Natural killer cell (primary cell): ENCODE measurements at regions not wholly inside any gene's neighbourhood (a gene's known extent, or its start where the extent isn't known, plus 50 kb on each side); places are given as distances from the start of the nearest gene placed in this dataset.

Experiments
- ATAC-seq, 3 donors: fragments of 150-1000 bp in 2 of 3; fragments of 200-7000 bp in 1 of 3; cut with Tn5 transposase; 1 replicate in 1 of 3; 2 replicates in 2 of 3; pipeline ENCODE4 v1.10.0; 2021; ENCODE audit warnings: mild to moderate bottlenecking in 2 of 3, moderate library complexity in 2 of 3
- DNase-seq, 2 donors: peaks; one replicate each; pipeline versions ENCODE4 v3.0.0 to v3.0.0-alpha.2; 2013 to 2021; ENCODE audit warnings: mixed read lengths in 1 of 2
- H3K27ac ChIP-seq: one replicate; pipeline ENCODE4 v1.5.1; 2013; ENCODE audit warnings: mild to moderate bottlenecking, low read length
- H3K27me3 ChIP-seq: one replicate; pipeline ENCODE4 v1.6.1; 2013; ENCODE audit warnings: low read length; ENCODE audit not compliant: control insufficient read depth, insufficient read depth
- H3K36me3 ChIP-seq: one replicate; pipeline ENCODE4 v1.6.1; 2013; ENCODE audit warnings: low read length; ENCODE audit not compliant: control insufficient read depth, insufficient read depth
- H3K4me1 ChIP-seq: one replicate; pipeline ENCODE4 v1.6.1; 2013; ENCODE audit warnings: low read length; ENCODE audit not compliant: control insufficient read depth, insufficient read depth
- H3K4me3 ChIP-seq: one replicate; pipeline ENCODE4 v1.5.1; 2013; ENCODE audit warnings: low read length
- H3K9me3 ChIP-seq: one replicate; pipeline ENCODE4 v1.6.1; 2013; ENCODE audit warnings: low read length; ENCODE audit not compliant: control insufficient read depth, insufficient read depth
- H3K27ac Mint-ChIP-seq, 2 donors: one replicate each; pipeline ENCODE4 v1.8.0; 2022; ENCODE audit warnings: mild to moderate bottlenecking in 2 of 2, mixed read lengths in 2 of 2, moderate library complexity in 1 of 2
- H3K27me3 Mint-ChIP-seq, 2 donors: one replicate each; pipeline ENCODE4 v1.8.0; 2022; ENCODE audit warnings: low read depth in 2 of 2, mixed read lengths in 2 of 2
- H3K36me3 Mint-ChIP-seq: one replicate; pipeline ENCODE4 v1.8.0; 2022; ENCODE audit warnings: mixed read lengths
- H3K4me1 Mint-ChIP-seq, 2 donors: one replicate each; pipeline ENCODE4 v1.8.0; 2022; ENCODE audit warnings: mixed read lengths in 2 of 2
- H3K4me3 Mint-ChIP-seq: one replicate; pipeline ENCODE4 v1.8.0; 2022; ENCODE audit warnings: mild to moderate bottlenecking, moderate library complexity, mixed read lengths
- H3K9me3 Mint-ChIP-seq, 2 donors: one replicate each; pipeline ENCODE4 v1.8.0; 2022; ENCODE audit warnings: mixed read lengths in 2 of 2
- WGBS: methylation state at CpG from one replicate; pipeline ENCODE4 v1.1.7; 2013; ENCODE audit warnings: missing lambda C conversion rate; ENCODE audit not compliant: insufficient coverage; 5-methylcytosine and 5-hydroxymethylcytosine counted together
- intact Hi-C: fragments of 100-400 bp; cut with micrococcal nuclease; formaldehyde crosslinking; loops from one replicate; pipeline ENCODE4 v1.14.2; 2022
- TF ChIP-seq, protein P1 (sequence below): fragments of 200-600 bp; IDR thresholded peaks from one replicate; pipeline ENCODE4 v1.8.0; 2022; ENCODE audit warnings: antibody characterized with exemption

GRCh38 chr9:2313512-2313911 is 298.4 kb downstream of the SMARCA2 start:
- Mint-ChIP-seq H3K27me3 (peaks cover 0 to 3% of the 10 kb centered on the region in 2 donors), H3K4me3 (no peak overlapping the region), H3K36me3 (peaks cover 17% of the 10 kb centered on the region), H3K27ac (no peak overlapping the region), H3K4me1 (no peaks in the 10 kb centered on the region), H3K9me3 (peaks cover 9 to 30% of the 10 kb centered on the region in 2 donors)
- no peaks in the 10 kb centered on the region for H3K27me3 ChIP-seq
- H3K4me1 ChIP-seq: no peaks in the 10 kb centered on the region
- no peaks in the 10 kb centered on the region for H3K36me3 ChIP-seq
- no peak for DNase-seq
- peaks cover 11% of the 10 kb centered on the region for H3K9me3 ChIP-seq
- TF ChIP-seq, protein P1, sequence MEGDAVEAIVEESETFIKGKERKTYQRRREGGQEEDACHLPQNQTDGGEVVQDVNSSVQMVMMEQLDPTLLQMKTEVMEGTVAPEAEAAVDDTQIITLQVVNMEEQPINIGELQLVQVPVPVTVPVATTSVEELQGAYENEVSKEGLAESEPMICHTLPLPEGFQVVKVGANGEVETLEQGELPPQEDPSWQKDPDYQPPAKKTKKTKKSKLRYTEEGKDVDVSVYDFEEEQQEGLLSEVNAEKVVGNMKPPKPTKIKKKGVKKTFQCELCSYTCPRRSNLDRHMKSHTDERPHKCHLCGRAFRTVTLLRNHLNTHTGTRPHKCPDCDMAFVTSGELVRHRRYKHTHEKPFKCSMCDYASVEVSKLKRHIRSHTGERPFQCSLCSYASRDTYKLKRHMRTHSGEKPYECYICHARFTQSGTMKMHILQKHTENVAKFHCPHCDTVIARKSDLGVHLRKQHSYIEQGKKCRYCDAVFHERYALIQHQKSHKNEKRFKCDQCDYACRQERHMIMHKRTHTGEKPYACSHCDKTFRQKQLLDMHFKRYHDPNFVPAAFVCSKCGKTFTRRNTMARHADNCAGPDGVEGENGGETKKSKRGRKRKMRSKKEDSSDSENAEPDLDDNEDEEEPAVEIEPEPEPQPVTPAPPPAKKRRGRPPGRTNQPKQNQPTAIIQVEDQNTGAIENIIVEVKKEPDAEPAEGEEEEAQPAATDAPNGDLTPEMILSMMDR: no peak
- H3K27ac ChIP-seq: no peak overlapping the region
- ATAC-seq: no peak
- no peak overlapping the region for H3K4me3 ChIP-seq
- 72% methylated on average over 1 of the region's 1 CpG for WGBS
- intact Hi-C loops: no loop called here

DNA sequence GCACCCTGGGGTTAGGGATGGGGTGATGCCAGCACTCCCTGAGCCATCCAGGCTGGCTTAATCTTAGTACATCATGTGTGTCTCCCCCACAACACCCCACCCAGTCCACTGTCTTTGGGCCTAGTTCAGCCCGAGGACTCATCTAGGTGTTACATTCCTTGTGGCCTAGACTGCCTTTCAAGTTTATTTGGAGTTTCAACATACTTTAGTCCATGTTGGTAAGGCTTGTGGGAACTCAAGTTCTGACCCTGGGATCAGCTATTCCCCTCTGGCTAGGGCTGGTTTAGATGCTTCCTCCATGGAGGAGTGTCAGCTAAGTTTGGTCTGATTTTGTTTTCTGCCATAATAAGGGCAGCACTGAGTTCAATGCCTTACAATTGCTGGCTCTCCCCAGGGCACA is 302.4 kb downstream of the SMARCA2 start:
- TF ChIP-seq, protein P1: no peak
- Mint-ChIP-seq H3K27me3 (peaks cover 0 to 4% of the 10 kb centered on the region in 2 donors), H3K4me3 (no peak overlapping the region), H3K9me3 (peaks cover 2 to 9% of the 10 kb centered on the region in 2 donors), H3K36me3 (peaks cover 6% of the 10 kb centered on the region), H3K4me1 (no peaks in the 10 kb centered on the region), H3K27ac (no peak overlapping the region)
- intact Hi-C loops: no loop called here
- Histone ChIP-seq H3K9me3 (peaks cover 10% of the 10 kb centered on the region), H3K27me3 (no peaks in the 10 kb centered on the region), H3K27ac (no peak overlapping the region), H3K36me3 (no peaks in the 10 kb centered on the region), H3K4me3 (no peak overlapping the region), H3K4me1 (no peaks in the 10 kb centered on the region)
- no peak for ATAC-seq
- no peak for DNase-seq
- WGBS: 82% methylated on average over 1 of the region's 1 CpG

GRCh38 chr9:2319421-2319820 is 302.2 kb upstream of the VLDLR start:
- Mint-ChIP-seq H3K27me3 (peaks cover 0 to 7% of the 10 kb centered on the region in 2 donors), H3K4me3 (no peak overlapping the region), H3K27ac (no peak overlapping the region), H3K9me3 (peaks cover 2 to 6% of the 10 kb centered on the region in 2 donors), H3K4me1 (no peaks in the 10 kb centered on the region), H3K36me3 (no peaks in the 10 kb centered on the region)
- Histone ChIP-seq H3K27ac (no peak overlapping the region), H3K4me3 (no peak overlapping the region), H3K9me3 (no peaks in the 10 kb centered on the region), H3K36me3 (no peaks in the 10 kb centered on the region), H3K4me1 (no peaks in the 10 kb centered on the region), H3K27me3 (no peaks in the 10 kb centered on the region)
- 100% methylated on average over 1 of the region's 1 CpG for WGBS
- DNase-seq (no peak), ATAC-seq (no peak)
- intact Hi-C loops: no loop called here
- TF ChIP-seq, protein P1: no peak

- ATAC-seq (no peak), DNase-seq (no peak)
- Histone ChIP-seq H3K4me1 (no peaks in the 10 kb centered on the region), H3K9me3 (no peaks in the 10 kb centered on the region), H3K4me3 (no peak overlapping the region), H3K27ac (no peak overlapping the region), H3K27me3 (no peaks in the 10 kb centered on the region), H3K36me3 (no peaks in the 10 kb centered on the region)
- no peaks in the 10 kb centered on the region for H3K4me1 Mint-ChIP-seq
- H3K4me3 Mint-ChIP-seq: no peak overlapping the region
- peaks cover 2 to 6% of the 10 kb centered on the region in 2 donors for H3K9me3 Mint-ChIP-seq
- H3K36me3 Mint-ChIP-seq: no peaks in the 10 kb centered on the region
- 88% methylated on average over 5 of the region's 5 CpGs for WGBS
- H3K27me3 Mint-ChIP-seq: peaks cover 0 to 7% of the 10 kb centered on the region in 2 donors
- intact Hi-C loops: no loop called here
- no peak overlapping the region for H3K27ac Mint-ChIP-seq
- TF ChIP-seq, protein P1: no peak
Measured at GRCh38 chr9:2320114-2320513, 301.5 kb upstream of the VLDLR start.
